LNCAP (cell line): ENCODE measurements at regions not wholly inside any gene's neighbourhood (a gene's known extent, or its start where the extent isn't known, plus 50 kb on each side); places are given as distances from the start of the nearest gene placed in this dataset.

Experiments
- TF ChIP-seq, protein P1 (sequence below): fragments of 450-650 bp; IDR thresholded peaks from 2 replicates; pipeline ENCODE4 v1.5.1; 2017; ENCODE audit warnings: mild to moderate bottlenecking

DNA sequence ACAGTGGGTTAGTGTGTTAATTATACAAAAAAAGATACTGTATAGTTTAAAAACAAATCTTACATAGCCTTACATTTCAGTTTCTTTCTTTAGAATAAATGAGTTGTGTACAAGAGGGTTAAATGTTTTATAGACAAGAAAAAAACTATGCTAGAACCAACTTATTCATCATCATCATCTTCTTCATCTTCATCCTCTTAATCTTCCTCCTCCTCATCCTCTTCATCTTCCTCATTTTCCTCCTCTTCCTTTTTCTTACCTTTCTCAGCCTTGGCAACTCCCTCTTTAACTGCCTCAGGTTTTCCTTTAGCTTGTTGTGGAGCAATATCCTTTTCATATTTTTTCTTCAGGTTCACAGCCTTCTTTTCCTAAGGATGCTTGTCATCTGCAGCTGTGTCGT, 53.7 kb downstream of the RPS12 start:
- TF ChIP-seq, protein P1, sequence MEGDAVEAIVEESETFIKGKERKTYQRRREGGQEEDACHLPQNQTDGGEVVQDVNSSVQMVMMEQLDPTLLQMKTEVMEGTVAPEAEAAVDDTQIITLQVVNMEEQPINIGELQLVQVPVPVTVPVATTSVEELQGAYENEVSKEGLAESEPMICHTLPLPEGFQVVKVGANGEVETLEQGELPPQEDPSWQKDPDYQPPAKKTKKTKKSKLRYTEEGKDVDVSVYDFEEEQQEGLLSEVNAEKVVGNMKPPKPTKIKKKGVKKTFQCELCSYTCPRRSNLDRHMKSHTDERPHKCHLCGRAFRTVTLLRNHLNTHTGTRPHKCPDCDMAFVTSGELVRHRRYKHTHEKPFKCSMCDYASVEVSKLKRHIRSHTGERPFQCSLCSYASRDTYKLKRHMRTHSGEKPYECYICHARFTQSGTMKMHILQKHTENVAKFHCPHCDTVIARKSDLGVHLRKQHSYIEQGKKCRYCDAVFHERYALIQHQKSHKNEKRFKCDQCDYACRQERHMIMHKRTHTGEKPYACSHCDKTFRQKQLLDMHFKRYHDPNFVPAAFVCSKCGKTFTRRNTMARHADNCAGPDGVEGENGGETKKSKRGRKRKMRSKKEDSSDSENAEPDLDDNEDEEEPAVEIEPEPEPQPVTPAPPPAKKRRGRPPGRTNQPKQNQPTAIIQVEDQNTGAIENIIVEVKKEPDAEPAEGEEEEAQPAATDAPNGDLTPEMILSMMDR = no peak

DNA sequence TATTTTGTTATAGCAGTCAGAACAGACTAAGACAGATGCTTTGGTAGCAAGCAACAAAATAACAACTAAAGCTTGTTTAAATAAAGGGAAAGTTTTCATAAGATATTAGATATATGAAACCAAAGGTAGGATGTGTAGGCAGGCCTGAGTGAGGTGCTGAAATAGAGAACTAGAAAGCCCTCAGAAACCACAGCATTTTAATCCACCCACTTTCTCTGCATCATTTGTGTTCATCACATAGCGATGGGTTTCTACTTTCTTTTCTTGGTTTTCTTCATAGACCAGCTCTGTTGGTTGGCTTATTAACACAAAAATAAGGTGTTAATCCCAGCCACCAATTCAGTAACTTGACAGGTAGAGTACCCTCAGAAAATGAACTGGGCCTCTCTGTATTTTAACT, 58.6 kb downstream of the RPS12 start:
- TF ChIP-seq, protein P1 = no peak

DNA sequence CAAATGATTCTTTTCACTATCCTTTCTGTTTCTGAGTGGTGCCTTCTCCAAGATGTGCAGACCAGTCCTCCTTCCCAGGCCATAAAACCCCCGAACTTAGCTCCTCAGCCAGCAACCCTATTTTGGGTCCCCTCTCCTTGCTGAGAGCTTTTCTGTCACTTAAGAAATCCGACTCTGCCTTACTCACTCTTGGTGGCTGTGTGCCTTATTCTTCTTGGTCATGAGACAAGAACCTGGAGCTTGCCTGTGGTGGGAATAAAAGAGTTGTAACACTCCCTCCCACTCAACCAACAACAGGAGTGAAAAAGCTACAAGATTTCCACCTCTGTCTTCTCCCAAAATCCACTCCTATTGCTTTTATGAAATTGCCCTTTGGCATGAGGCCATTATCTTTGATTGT, 62.6 kb downstream of the RPS12 start:
- TF ChIP-seq, protein P1 = no peak

DNA sequence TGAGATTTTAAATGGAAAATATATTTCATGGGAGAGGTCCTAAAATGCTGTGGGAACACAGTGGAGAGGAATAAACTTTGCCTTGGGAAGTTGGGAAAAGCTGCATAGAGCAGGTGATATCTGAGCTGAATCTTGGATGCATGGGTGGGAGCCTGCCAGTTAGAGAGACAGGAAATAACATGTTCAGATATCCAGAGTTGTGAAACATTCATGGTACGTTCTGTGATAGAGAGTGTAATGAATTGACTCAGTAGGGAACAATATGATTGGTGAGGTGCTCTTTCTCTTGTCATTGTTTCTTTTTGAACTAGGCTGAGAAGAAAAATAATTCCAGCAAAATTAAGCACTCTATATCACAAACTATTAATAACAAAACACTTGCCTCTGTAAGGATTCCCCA, 72.8 kb downstream of the RPS12 start:
- TF ChIP-seq, protein P1 = no peak

DNA sequence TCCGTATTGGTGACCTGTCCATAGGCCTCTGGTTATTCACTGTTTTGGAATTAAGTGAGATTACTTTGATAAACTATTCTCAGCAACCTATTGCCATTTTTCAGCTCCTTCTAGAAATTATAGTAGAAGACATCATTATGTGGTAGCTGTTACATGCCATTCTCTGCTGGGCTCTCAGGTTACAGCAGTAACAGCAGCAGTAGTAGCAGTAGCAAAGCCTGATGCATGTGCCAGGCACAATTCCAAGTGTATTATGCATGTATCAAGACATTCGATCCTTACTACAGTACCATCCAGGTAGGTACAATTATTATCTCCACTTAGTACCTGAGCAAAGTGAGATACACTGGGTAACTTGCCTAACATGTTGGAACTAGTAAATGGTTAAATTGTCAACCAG, 74.3 kb downstream of the RPS12 start:
- TF ChIP-seq, protein P1 = no peak

DNA sequence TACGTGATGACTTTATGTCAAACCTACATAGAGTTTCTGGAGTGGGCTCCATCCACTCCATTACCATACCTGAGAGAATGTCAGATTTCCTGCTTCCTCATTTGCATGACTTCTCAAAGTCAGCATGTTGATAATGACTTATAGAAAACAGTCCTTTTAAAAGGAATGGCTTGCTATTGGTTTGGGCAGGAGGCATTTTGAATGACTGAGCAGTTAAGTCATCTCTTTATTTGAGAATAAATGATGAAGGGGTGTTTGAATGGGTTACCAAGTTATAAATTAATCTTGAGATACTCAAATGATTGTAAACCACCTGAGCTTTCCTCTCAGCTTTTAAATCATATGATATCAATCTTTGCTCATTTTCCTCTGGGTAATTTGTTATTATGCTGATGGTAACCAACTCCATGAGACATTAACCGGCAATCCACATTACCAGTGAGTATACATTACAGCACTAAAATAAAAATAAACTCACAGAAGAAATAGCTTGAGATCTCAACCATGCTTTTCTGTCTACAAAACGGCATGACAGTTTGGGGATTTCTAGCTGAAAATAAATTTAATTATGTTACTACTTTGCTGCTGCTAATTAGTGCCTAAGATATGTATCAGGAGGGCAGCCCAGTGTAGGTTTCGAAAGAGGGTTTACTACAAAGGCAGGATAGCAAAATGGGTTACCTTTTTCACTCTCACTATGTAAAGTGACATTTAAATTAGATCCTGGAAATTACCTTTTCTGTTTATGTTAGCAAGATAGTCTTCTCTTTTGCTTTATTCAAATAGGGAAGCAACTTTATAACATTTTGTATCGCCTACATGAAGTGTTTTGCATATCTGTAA, 78.8 kb downstream of the RPS12 start:
- TF ChIP-seq, protein P1 = no peak

DNA sequence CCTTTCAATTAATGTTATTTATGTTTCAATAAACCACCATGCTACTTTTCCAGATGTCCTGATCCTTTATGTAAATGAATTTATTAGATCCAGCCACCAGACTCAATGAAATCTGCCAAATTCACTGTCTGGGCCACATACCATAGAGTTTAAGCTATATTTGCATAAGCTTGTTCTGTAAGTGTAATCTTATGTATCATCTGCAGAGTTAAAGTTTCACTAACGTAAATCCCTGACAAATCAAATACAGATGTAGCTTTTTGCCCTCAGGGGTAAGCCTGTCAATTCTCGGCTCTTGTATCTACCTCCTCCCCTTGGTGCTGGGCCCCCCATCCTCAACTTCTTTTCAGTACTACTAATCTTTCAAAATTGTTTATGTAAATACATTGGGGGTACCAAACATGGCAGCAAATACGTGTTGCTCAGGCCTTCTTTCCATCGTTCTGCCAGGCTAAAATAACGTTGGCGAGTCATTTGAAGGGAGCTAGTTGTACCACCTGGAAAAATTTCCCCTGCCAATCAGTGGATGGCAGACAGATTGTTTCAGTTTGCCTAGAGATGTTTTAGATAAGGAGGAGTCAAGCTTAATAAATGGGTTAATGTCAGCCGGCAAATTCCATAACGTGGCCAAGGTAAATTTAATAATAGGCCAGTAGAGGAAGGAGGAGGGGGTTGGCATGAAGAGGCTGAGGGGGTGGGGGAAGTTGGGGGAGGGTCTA, 79.6 kb downstream of the RPS12 start:
- TF ChIP-seq, protein P1 = no peak
